Psoas muscle (tissue), 7 donors: ENCODE measurements at regions not wholly inside any gene's neighbourhood (a gene's known extent, or its start where the extent isn't known, plus 50 kb on each side); places are given as distances from the start of the nearest gene placed in this dataset.

Experiments
- ATAC-seq, 4 donors: fragments of 200-7000 bp; cut with Tn5 transposase; one replicate each; pipeline ENCODE4 v1.9.1; 2020; ENCODE audit warnings: moderate library complexity in 3 of 4, mild to moderate bottlenecking in 2 of 4
- DNase-seq, 2 donors: peaks; one replicate each; pipeline ENCODE4 v3.0.0-alpha.2; 2020
- H3K27ac ChIP-seq: fragments of 200-600 bp; one replicate; pipeline ENCODE4 v1.8.0; 2022
- H3K27me3 ChIP-seq, 3 donors: fragments of 200-600 bp in 1 of 3; one replicate each; pipeline versions ENCODE4 v1.6.1 to v1.8.0; 2013 to 2022; ENCODE audit warnings: low read length in 2 of 3, mild to moderate bottlenecking in 2 of 3, moderate library complexity in 1 of 3; ENCODE audit not compliant: insufficient read depth in 3 of 3
- H3K36me3 ChIP-seq, 2 donors: fragments of 200-600 bp in 1 of 2; one replicate each; pipeline versions ENCODE4 v1.6.1 to v1.8.0; 2013 to 2022; ENCODE audit warnings: low read depth in 1 of 2, mild to moderate bottlenecking in 1 of 2, moderate library complexity in 1 of 2; ENCODE audit not compliant: insufficient read depth in 1 of 2
- H3K4me1 ChIP-seq: fragments of 200-600 bp; one replicate; pipeline ENCODE4 v1.8.0; 2022
- H3K4me3 ChIP-seq: fragments of 200-600 bp; one replicate; pipeline ENCODE4 v1.8.0; 2022; ENCODE audit warnings: mild to moderate bottlenecking
- H3K9me3 ChIP-seq: fragments of 200-600 bp; one replicate; pipeline ENCODE4 v1.8.0; 2022
- WGBS, 3 donors: extraction: QIAGEN DNeasy Blood & Tissue Kit; methylation state at CpG; one replicate each; pipeline versions ENCODE4 v1.1.6 to v1.1.7; 2013; 5-methylcytosine and 5-hydroxymethylcytosine counted together
- intact Hi-C, 2 donors: fragments of 100-400 bp; cut with DNase I; formaldehyde crosslinking; loops; one replicate each; pipeline versions ENCODE4 v1.11.0 to v1.14.2; 2022
- TF ChIP-seq, protein P1 (sequence below): fragments of 200-600 bp; IDR thresholded peaks from one replicate; pipeline ENCODE4 v1.8.0; 2022; ENCODE audit warnings: antibody characterized with exemption
- donor health status: healthy with polysubstance abuse.
- donor health status: DM: no; HTN: no; CAD: no; lungs with moderate emphysema.
- donor health status: Bipolar disorder and iron deficiency.
- donor health status: healthy.
- donor health status: DM: yes; HTN: yes; CAD: no.
- donor health status: DM: no; HTN: no; CAD: no.
- donor health status: DM: yes; HTN: yes; CAD: no.

DNA sequence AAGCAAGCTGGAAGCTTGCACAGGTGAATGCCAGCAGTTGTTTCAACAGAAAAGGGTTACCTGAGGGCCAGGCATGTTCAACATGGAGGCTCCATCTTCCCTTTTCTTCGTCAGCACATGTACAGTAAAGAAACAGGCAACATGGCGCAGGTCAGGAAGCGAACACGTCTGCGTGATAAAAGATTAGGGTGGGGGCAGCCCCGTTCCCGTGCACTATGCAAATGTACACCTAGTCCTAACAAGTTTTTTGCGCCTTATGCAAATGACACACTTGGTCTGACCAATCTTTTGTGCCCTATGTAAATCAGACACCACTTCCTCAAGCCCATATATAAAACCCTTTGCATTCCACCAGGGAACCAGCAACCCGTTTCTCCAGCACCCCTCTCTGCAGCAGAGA lies 452.1 kb upstream of the PTPRD start:
- H3K4me1 ChIP-seq, result no peaks in the 10 kb centered on the region
- H3K36me3 ChIP-seq, result no peaks in the 10 kb centered on the region
- no peak for DNase-seq
- TF ChIP-seq, protein P1, sequence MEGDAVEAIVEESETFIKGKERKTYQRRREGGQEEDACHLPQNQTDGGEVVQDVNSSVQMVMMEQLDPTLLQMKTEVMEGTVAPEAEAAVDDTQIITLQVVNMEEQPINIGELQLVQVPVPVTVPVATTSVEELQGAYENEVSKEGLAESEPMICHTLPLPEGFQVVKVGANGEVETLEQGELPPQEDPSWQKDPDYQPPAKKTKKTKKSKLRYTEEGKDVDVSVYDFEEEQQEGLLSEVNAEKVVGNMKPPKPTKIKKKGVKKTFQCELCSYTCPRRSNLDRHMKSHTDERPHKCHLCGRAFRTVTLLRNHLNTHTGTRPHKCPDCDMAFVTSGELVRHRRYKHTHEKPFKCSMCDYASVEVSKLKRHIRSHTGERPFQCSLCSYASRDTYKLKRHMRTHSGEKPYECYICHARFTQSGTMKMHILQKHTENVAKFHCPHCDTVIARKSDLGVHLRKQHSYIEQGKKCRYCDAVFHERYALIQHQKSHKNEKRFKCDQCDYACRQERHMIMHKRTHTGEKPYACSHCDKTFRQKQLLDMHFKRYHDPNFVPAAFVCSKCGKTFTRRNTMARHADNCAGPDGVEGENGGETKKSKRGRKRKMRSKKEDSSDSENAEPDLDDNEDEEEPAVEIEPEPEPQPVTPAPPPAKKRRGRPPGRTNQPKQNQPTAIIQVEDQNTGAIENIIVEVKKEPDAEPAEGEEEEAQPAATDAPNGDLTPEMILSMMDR, result no peak
- 79 to 86% (median 80%) methylated on average over 9 of the region's 9 CpGs for WGBS, 3 donors
- no peak overlapping the region for H3K27ac ChIP-seq
- no peaks in the 10 kb centered on the region for H3K27me3 ChIP-seq
- intact Hi-C loops, result no loop called here
- ATAC-seq, result no peak
- H3K9me3 ChIP-seq, result no peaks in the 10 kb centered on the region
- H3K4me3 ChIP-seq, result no peak overlapping the region

DNA sequence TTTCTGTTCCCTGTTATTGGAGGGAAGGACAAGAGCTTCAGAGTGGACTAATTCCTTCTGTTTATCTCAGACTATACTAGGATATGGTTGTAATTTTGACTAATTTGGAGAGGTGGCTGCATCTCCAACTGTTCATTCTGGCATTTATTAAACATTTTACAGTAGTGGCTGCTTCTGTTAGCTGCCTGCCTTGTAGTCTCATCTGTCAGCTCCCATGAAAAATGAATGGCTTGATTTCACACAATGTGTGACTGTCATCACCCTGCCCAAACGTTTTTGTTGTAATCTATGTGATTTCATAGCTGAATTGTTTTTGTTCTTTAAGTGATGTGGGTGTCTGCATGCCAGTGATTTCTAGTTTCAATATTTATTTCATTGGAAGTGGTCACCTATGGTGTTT lies 459.4 kb upstream of the PTPRD start:
- TF ChIP-seq, protein P1, result no peak
- DNase-seq, result no peak
- Histone ChIP-seq H3K27ac (no peak overlapping the region), H3K9me3 (no peaks in the 10 kb centered on the region), H3K27me3 (no peaks in the 10 kb centered on the region), H3K4me3 (no peak overlapping the region), H3K36me3 (no peaks in the 10 kb centered on the region), H3K4me1 (no peaks in the 10 kb centered on the region)
- no peak for ATAC-seq
- intact Hi-C loops, result no loop called here
- WGBS, 3 donors, result 0 to 2% (median 1%) methylated on average over 1 of the region's 1 CpG

GRCh38 chr9:11086561-11086960 lies 473.8 kb upstream of the PTPRD start:
- intact Hi-C loops, result no loop called here
- TF ChIP-seq, protein P1, result no peak
- Histone ChIP-seq H3K27me3 (no peaks in the 10 kb centered on the region), H3K4me3 (no peak overlapping the region), H3K9me3 (no peaks in the 10 kb centered on the region), H3K36me3 (no peaks in the 10 kb centered on the region), H3K4me1 (no peaks in the 10 kb centered on the region), H3K27ac (no peak overlapping the region)
- whole genome bisulfite sequencing, 3 donors, result 89 to 94% (median 90%) methylated on average over 2 of the region's 2 CpGs
- ATAC-seq (no peak), DNase-seq (no peak)

DNA sequence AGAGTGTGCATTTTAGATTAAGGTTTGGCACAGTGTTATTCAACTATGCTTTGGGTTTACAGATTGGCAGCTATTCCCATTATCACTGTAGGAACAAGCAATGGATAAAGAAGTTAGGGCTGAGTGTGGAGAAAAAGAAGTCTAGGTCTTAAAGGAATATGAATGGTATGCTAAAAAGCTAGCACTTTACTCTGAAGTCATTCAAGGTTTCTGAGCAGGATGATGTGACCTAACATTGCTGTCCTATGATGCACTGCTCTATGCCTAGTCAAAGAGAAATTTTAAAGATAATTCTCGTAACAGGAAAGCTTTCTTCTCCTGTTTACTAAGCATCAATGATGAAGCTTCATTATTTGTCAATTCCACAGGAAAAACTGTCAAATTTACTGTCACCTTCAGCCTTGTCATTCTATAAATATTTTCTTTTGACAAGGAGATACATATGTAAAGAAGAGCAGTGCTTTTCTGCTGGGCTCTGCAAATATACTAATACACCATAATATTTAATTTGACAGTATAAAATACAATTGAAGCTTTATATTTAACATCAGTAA lies 476.1 kb upstream of the PTPRD start:
- no peak for DNase-seq
- H3K27ac ChIP-seq, result no peak overlapping the region
- H3K4me3 ChIP-seq, result no peak overlapping the region
- 48 to 67% (median 59%) methylated on average over 1 of the region's 1 CpG for WGBS, 3 donors
- intact Hi-C loops, result no loop called here
- H3K36me3 ChIP-seq, result no peaks in the 10 kb centered on the region
- H3K27me3 ChIP-seq, result no peaks in the 10 kb centered on the region
- no peaks in the 10 kb centered on the region for H3K4me1 ChIP-seq
- no peaks in the 10 kb centered on the region for H3K9me3 ChIP-seq
- TF ChIP-seq, protein P1, result no peak
- no peak for ATAC-seq

DNA sequence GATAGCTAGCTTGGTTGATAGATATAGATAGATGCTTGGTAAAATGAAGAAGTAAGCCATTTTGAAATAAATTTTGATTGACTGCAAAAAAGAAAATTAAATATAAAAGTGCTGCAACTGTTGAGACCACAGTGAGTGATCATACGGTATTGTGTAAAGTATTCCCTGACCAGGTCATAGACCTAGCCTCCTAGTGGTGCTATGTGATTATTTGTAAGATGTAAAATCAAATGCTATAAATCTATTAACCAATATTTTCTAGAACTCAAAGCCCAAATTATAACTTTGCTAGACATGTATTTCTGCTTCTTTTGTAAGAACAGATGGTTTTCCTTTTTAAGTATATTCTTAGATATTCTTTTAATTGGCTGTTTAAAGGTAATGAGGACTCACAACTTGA lies 480.2 kb upstream of the PTPRD start:
- no peaks in the 10 kb centered on the region for H3K36me3 ChIP-seq
- 68 to 82% (median 72%) methylated on average over 1 of the region's 1 CpG for WGBS, 3 donors
- H3K27ac ChIP-seq, result no peak overlapping the region
- H3K27me3 ChIP-seq, result no peaks in the 10 kb centered on the region
- ATAC-seq (no peak), DNase-seq (no peak)
- H3K4me3 ChIP-seq, result no peak overlapping the region
- TF ChIP-seq, protein P1, result no peak
- intact Hi-C loops, result no loop called here
- H3K4me1 ChIP-seq, result no peaks in the 10 kb centered on the region
- H3K9me3 ChIP-seq, result no peaks in the 10 kb centered on the region
